ENCODE measurements at regions not wholly inside any gene's neighbourhood (a gene's known extent, or its start where the extent isn't known, plus 50 kb on each side); places are given as distances from the start of the nearest gene placed in this dataset.

- Histone ChIP-seq H3K27me3 (ENCODE audit: control insufficient read depth in 2 of 2, insufficient read depth in 2 of 2, low read length in 2 of 2) (no peaks in the 10 kb centered on the region), H3K27ac (ENCODE audit: extremely low read depth, low read depth, low read length) (no peak overlapping the region), H3K9ac (ENCODE audit: insufficient read depth in 1 of 2, low read depth in 2 of 2, low read length in 2 of 2) (no peak overlapping the region), H3K79me2 (ENCODE audit: control insufficient read depth, insufficient read depth, low read length) (no peaks in the 10 kb centered on the region), H4K20me1 (replicated peaks; ENCODE audit: control insufficient read depth, insufficient read depth, low read length) (no peaks in the 10 kb centered on the region), H2AFZ (ENCODE audit: low read depth, low read length) (no peak overlapping the region), H3K4me2 (ENCODE audit: insufficient read depth, low read length) (no peak overlapping the region), H3K36me3 (ENCODE audit: control insufficient read depth, insufficient read depth, low read length) (no peaks in the 10 kb centered on the region), H3K9me1 (ENCODE audit: control insufficient read depth, insufficient read depth, low read length) (no peaks in the 10 kb centered on the region), H3K4me1 (replicated peaks in 1 of 2; ENCODE audit: control insufficient read depth in 2 of 2, insufficient read depth in 2 of 2, low read length in 2 of 2) (no peaks in the 10 kb centered on the region), H3K4me3 (no peak overlapping the region), H3K9me3 (replicated peaks; ENCODE audit: control insufficient read depth, insufficient read depth, low read depth, low read length) (no peaks in the 10 kb centered on the region)
- in situ Hi-C loops (cut with MboI) (no loop called here), intact Hi-C loops (cut with micrococcal nuclease) (no loop called here)
- DNase-seq (ENCODE audit: extremely low read depth in 1 of 4, low spot score in 3 of 4): no peak
- TF ChIP-seq GTF3C2 (IDR thresholded peaks at IDR 0.05; ENCODE audit: borderline replicate concordance, extremely low read depth, insufficient read length): no peak
- TF ChIP-seq ZNF431 (CRISPR knock-in tag; IDR thresholded peaks at IDR 0.05): no peak
- TF ChIP-seq MECOM (CRISPR knock-in tag; IDR thresholded peaks at IDR 0.05): no peak
- no peak for TF ChIP-seq CHAMP1 (IDR thresholded peaks at IDR 0.05)
- no peak for TF ChIP-seq ATF6 (CRISPR knock-in tag; IDR thresholded peaks at IDR 0.05)
- no peak for TF ChIP-seq ETV6 (IDR thresholded peaks at IDR 0.05; ENCODE audit: borderline replicate concordance in 1 of 2, low read depth in 2 of 2, low read length in 1 of 2)
- no peak for TF ChIP-seq ETV6 (CRISPR knock-in tag; IDR thresholded peaks at IDR 0.05; ENCODE audit: borderline replicate concordance)
- TF ChIP-seq ZNF174 (CRISPR knock-in tag; IDR thresholded peaks at IDR 0.05): no peak
- no peak for TF ChIP-seq HEY1 (CRISPR knock-in tag; IDR thresholded peaks at IDR 0.05; ENCODE audit: borderline replicate concordance)
- BruUV-seq (replicated peaks): no TSS peak
- no peak for ATAC-seq
- no peak for FAIRE-seq
- ChIA-PET POLR2A (no interaction called here), CTCF (ENCODE audit: low intra/inter-chr PET ratio) (no interaction called here)
Observed at GRCh38 chr6:120816794-120817193, 517.5 kb downstream of the TBC1D32 start.
